HL-60 (cell line): ENCODE measurements at regions not wholly inside any gene's neighbourhood (a gene's known extent, or its start where the extent isn't known, plus 50 kb on each side); places are given as distances from the start of the nearest gene placed in this dataset.

Source experiments
- CTCF ChIP-seq: IDR thresholded peaks from one replicate; pipeline ENCODE4 v1.5.1; 2011; ENCODE audit warnings: low read length, control low read depth, inconsistent platforms; ENCODE audit not compliant: insufficient read depth
- POLR2AphosphoS5 ChIP-seq: IDR thresholded peaks from 2 replicates; pipeline ENCODE4 v1.6.1; 2012; ENCODE audit warnings: low read depth
- REST ChIP-seq: IDR thresholded peaks from 2 replicates; pipeline ENCODE4 v1.6.1; 2012; ENCODE audit warnings: low read depth; ENCODE audit not compliant: insufficient replicate concordance

- TF ChIP-seq POLR2AphosphoS5 (no peak), CTCF (no peak), REST (no peak)
These were observed 74.5 kb upstream of the SP4 start for GRCh38 chr7:21353388-21353780.
